HG03039 (cell line): ENCODE measurements at regions not wholly inside any gene's neighbourhood (a gene's known extent, or its start where the extent isn't known, plus 50 kb on each side); places are given as distances from the start of the nearest gene placed in this dataset.

ENCODE experiments used
- ATAC-seq: cut with Tn5 transposase; IDR thresholded peaks from one replicate; pipeline ENCODE4 v1.9.1; 2021; ENCODE audit warnings: mild to moderate bottlenecking, moderate library complexity; ENCODE audit not compliant: unreplicated experiment

DNA sequence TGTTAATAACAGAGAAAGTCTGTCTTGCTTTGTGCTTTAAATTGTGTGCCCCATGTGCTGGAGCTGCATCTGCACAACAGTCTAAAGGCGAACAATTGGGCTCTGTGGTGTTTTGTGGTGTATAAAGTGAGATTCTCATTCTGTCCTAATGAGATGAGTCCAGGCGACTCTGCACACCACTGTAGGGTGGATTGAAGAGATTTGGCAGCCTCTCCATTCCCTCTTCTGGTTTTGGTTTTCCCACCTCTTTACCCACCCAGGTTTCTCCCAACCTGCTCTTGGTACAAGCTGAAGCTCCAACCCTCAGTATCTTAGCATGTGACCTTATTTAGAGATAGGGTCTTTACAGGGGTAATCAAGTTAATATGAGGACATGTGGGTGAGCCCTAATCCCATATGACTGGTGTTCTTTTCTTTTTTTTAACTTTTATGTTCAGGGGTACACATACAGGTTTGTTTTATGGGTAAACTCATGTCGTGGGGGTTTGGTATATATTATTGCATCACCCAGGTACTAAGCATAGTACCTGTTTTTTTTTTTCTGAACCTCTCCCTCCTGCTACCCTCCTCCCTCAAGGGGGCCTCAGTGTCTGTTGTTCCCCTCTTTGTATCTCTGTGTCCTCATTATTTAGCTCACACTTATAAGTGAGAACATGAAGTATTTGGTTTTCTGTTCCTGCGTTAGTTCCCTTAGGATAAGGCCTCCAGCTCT, 217.6 kb upstream of the DTNBP1 start:
- ATAC-seq: no peak

DNA sequence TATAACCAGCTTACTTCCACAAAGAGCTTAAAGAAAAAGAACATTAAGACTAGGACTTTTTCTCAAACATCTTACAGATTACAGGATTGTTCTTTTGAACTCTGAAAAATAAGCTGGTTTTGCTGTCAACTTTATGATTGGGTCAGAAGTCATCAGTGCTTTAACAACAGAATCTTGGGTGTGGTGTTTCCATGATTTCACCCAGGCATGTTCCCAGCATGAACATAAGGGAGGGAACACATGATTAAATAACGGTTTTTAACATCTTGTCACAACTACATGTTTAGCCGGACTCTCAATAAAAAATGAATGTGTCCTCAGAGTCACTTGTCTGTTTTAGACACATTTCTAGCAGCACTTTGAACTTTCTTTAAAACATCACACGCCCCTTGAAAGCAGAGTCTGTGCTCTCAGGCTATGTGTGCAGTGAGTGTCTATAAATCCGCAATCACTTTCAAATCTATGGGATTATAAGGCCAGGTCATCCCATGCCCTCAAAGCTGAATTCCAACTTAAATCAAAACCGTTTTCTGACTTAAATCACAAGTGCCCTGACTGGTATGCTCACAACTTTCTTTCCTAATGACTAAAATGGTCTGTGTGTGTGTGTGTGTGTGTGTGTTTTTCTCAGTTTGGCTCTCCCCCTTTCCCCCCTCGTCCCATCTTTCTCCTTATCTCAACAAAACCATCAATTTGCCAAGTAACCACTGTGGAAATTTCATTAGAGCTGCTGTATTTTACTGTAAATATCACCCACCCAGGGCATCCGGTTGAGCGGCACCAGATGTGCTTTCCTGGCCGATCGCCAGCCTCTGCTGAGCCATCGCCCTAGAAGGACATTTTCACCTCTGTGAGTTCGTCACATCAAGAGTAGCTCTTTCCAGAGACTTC, 216.8 kb upstream of the DTNBP1 start:
- ATAC-seq: no peak

DNA sequence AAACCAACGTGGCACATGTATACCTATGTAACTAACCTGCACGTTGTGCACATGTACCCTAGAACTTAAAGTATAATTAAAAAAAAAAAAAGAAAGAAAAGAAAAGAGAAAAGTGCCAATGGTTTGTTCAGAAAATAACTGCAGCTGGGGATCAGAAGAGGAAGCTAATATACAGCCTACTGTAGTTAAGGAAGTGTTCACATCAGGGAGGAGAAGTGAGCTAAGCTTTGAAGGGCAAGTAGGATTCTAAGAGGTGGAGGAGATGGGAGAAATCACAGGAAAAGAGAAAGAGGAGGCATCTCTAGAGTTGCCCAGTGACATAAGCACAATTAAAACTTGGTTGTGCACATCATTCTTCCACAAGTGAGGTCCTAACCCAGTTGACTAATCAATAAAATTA, 214.4 kb upstream of the DTNBP1 start:
- no peak for ATAC-seq

DNA sequence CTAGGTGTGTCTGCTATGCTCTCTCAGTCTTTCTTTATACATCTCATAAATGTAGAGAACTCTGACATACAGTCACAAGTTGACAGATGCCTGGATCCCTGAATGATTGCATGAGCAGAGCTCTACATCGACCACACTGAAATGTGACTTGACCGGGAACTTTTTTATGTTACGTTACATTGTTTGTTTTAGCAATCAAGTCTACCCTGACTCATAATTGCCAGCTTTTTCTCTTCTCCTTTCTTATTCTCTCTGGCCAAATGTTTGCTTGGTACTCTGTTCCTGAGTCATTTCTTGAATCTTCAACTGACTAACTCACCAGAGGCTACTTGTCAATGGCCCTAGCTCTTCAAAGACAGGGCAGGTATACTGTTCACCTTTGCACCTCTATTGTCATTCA, 213.6 kb upstream of the DTNBP1 start:
- ATAC-seq: peak; percentile 84

DNA sequence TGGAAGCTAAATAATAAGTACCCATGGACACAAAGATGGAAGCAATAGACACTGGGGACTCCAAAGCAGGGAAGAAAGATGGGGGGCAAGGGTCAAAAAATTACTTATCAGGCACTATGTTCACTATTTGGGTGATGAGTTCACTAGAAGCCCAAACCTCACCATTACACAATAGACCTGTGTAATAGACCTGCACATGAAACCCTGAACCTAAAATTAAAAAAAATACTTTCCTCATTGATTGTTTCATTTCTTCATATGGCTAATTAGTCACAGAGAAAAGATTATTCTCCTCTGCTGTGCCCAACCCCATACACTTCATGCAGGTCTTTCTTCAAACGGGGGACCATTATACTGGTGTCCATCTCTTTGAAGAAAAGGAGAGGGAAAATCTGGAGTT, 213.0 kb upstream of the DTNBP1 start:
- ATAC-seq: no peak

DNA sequence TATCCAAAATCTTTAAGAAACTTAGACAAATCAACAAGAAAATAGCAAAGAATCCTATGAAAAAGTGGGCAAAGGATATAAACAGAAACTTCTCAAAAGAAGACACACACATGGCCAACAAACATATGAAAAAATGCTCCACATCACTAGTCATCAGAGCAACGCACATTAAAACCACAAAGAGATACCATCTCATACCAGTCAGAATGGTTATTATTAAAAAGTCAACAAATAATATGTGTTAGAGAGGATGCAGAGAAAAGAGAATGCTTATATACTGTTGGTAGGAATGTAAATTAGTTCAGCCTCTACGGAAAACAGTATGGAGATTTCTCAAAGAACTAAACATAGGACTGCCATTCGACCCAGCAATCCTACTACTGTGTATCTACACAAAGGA, 212.0 kb upstream of the DTNBP1 start:
- ATAC-seq: no peak

DNA sequence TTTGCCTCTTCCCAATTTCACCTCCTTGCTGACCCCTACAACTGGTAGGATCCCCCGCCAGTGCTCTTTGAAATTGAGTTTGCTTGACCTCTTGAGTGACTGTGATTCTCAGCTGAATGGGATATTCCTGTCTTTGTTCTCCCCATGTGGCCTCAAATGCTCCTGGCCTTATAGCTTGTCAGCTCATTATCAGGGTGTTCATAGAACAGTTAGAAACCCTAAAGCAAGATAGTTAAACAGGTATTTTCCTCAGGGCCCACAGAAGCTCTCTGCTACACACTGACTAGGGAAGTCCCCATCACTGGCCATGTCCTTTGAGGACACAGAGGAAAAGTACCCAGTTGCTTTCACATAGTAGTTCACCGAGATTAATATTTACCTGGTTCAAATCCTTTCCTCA, 211.5 kb upstream of the DTNBP1 start:
- ATAC-seq: no peak

DNA sequence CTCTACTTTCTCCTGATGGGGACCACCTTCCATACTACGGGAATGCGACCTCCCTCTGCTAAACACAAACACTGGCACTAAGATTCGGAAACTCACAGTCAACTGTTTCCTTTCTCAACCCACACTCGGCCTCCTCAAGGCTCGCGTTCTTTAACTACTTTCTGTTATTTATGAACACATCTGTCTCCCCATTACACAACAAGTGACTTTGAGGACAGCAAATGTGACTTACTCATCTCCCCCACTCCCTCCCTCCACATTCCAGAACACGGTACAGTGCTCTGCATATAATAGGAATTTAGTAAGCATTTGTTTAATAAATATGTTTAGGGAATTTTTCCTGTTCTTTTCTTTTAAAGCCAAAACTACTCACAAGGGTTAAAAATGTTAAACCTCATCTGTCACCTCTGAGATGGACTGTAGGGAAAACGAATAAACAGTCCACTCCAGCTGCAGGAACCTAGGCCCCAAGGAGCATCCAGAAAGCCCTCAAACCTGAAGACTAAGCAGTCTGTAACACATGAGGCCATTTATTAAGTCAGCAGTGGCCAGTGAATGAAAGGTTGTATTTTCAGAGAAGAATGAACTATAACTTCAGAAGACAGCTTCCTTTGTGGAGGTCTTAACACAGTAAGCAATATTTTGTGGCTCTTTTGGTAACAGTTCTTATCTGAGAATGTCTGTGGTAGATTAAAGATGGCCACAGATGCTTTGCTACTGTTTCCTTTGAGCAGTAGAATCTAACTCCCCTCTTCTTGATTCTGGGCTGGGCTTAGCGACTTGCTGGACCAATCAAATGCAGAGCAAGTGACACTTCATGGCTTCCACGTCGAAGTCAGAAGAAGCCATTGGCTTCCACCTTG, 209.6 kb upstream of the DTNBP1 start:
- ATAC-seq: no peak

DNA sequence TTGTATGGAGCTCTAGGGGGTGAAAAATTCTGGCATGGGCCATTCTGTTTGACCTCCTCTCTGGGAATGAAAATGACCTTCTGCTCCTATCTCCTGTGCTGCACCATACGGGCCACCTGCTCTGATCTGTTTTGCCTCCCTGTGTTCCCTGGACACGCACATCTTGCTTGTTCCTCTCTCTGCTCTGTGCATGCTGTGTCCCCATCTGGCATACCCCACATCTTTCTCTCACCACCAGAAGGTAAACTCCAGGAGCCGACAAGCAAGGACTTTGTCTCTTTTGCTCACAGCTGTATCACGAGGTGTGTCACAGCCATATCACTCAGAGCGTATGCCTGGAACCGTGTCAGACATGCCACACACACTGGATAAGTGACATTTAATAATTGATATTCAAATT, 208.4 kb upstream of the DTNBP1 start:
- ATAC-seq: no peak

DNA sequence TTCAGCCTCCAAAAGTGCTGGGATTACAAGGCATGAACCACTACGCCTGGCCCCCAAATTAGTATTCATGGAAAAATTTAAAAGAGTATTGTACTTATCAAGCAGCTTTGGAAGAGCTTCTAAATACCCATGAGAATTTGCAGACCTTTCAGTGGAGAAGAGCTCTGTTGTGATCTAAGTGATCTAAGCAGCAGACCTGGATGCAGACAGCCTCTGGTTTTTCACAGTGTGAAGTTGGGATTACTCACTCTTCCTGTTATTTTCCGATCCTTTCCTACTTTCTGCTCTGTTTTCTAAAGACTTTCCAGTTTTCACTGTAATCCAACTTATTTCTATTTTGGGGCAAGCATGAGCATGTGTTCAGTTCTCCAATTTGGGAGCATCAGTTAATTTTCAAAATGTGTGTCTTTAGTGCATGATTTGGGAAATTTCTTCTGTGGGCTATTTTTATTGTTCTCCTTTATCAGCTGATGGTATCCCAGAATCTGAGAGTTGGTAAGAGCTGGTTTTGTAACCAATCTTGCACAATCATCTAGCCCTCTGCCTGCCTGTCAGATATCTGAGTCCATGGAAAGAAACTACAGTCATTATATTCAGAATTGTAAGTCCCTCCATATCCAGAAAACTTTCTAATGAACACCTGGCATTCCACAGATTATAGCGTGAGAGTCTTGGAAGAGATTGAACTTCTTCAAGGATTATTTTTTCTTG, 207.7 kb upstream of the DTNBP1 start:
- ATAC-seq: no peak

DNA sequence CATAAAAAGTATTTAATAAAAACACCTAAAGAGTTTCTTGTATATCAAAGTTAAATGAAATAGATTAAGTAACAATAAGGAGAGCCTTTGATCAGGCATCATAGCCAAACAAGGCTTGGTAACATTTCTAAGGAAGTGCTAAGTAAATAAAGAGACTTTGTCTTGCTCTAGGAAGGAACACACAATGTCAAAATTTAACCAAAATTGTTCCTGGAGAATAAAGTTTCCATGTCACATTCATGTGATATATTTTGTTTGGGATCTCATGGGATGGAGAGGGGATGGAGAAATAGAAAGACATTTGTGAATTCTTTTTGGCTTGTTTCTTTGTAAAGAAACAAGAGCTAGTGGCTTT, 201.9 kb upstream of the DTNBP1 start:
- no peak for ATAC-seq

DNA sequence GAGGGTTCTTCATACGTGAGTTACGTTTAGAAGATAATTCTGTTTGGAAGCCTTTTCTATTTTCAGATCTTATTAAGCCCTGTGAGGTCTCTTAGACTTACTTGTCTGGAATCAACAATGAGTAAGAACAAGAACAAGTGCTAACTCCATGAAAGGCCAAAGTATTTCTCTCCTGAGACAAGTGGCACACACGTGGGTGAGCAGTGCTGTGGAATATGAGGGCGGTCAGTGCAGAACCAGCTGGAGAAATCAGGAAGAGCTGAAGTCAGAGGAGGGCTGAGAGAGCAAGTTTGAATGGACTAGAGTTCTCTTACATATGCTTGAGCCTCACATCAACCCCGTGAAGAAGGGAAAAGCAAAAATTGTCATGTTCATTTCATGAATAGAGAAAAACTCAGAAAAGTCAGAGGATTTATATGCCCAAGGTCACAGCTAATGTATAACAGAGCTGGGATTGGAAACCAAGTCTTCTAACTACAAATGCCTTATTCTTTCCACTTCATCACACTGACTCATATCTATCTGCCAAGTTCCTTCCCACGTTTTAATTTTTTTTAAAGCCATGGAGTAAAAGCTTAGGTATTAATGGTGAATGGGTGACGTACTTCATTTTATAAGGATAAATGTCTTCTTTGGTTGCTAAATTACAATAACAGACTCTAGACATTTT, 201.3 kb upstream of the DTNBP1 start:
- ATAC-seq: no peak

DNA sequence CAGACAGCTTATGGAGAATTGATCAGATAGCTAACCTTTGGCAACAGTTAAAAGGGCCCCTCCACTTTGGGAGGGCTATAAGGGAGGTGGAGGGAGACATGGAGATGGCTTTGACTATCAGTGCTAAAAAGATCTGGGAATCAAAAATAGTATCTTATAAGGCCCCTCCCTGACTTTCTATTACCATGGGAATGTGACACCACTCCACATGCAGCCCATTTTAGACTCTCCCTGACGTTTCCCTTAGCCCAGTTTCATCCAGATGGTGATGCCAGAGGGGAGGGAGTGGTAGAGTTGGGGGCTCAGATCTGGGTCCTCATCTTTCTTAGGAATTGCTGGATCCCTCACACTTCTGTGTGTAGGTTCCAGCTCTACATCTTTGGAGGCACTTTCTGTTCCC, 200.0 kb upstream of the DTNBP1 start:
- ATAC-seq: no peak

DNA sequence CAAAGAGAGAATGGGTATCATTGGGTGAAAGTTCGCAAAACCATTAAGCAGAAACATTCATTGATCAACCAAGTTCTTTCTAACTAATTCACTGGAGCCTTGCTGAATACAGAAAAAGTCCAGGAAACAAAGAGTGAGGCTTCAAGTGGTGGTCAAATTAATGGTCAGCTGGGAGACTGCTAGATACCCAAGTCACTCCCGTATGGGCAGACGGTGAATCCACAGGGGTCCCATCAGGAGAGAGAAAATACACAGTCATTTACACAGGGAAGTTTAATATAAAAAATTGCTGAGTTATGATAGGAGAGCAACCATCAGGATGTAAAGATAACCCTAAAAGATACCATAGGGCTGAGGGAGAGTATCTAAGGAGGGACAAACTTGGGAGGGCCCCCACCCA, 198.7 kb upstream of the DTNBP1 start:
- no peak for ATAC-seq

DNA sequence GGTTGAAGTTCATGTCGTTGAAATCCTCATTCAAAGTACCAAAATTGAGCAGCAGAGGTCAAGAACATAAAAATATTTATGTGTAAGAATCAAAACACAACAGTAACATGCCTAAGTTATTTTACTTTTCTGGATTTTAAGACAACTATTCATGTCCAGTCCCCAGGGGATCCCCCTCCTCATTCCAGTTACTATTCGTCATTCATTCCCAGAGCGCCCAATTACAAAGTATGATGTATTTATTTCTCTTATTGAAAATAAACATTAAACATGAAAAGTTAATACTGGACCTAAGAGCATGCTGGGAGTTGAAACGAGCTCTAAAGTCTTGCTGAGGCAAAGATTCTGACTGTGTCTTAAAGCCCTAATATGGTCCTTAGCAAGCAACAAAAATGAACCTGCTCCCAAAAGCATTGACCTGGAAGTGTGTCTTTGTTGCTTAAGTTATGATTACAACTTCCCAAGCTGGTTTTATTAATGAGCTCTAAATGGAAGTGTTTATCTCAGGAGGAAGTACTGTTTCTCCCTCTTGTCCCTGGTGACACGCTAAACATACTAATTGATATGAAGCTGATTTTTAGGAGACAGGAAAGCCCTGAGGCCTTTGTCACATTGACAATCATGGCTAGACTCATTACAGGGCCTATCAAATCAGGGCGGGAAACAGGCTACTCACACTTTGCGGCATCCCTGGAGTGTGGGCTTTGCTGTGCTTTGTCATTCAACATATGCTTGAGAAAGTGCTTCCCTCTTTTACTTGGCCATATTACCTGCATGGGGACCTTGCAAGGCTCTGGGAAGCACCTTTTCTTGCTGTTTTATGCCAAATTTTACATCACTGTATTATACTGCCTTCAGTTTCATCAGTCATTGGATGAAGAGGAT, 192.2 kb upstream of the DTNBP1 start:
- no peak for ATAC-seq

DNA sequence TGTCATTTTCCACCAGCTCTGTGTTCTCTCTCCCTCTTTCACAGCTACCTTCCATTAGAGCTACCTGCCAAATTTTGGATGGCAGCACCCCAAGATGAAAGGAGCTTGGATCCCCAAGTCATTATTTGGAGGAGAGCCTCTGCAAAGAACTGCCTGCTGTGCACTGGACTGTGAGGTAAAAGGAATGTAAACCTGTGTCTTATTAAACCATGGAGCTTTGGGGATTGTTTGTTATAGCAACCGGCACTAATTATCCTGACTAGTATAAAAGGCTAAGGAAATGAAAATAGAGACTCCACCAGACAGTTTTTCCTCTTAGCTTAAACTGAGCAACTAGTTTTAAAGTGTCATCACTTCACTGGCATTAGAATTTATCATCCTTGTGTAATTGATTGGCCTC, 191.6 kb upstream of the DTNBP1 start:
- no peak for ATAC-seq

DNA sequence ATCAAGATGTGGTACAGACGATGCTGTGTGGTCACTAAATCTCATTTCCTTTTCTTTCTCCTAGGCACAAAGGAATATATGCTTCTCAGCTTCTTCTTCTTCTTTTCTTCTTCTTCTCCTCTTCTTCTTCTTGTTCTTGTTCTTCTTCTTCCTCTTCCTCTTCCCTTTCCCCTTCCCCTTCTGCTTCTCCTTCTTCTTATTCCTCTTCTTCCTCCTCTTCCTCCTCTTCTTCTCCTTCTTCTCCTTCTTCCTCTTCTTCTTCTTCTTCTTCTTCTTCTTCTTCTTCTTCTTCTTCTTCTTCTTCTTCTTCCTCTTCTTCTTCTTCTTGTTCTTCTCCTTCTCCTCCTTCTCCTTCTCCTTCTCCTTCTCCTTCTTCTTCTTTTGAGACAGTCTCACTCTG, 190.4 kb upstream of the DTNBP1 start:
- ATAC-seq: no peak

DNA sequence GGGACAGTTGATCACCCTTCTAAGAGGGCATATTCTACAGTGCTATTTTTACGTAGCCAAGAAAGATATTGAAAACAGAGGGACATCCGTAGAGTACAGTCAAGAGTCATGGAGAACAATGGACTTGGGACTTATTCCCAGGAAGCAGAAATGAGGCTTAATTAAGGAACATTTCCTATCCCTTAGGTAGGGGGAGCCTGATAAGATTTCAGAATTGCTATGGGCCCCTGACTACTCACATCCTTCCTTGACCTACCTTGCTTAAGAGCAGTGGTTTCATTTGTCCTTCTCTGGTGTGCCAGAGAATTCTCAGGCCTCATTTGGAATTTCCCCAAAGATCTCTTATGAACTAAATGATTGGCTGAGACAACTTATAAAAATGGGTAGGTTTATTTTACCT, 189.5 kb upstream of the DTNBP1 start:
- ATAC-seq: no peak

DNA sequence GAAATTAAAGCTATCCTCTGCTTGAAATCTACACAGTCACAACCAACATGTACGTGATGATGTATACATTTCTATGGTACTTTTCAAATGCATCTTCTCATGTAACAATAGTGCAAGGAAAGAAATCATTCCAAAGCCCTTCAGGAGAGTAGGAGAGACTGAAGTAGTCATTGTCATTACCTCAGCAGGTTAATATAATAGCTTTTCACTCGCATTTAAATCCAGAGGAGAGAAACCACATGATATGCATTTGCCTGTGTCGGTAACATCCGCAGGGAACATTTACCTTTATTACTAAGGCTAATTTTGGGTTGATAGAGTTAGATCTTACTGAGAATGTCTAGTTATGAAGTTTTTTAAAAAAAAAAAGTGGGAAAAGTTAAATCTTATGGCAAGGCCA, 186.6 kb upstream of the DTNBP1 start:
- ATAC-seq: no peak
